Neuronal stem cell (in vitro differentiated cells): ENCODE measurements at regions not wholly inside any gene's neighbourhood (a gene's known extent, or its start where the extent isn't known, plus 50 kb on each side); places are given as distances from the start of the nearest gene placed in this dataset.

Experiments used
- DNase-seq: peaks from one replicate; pipeline ENCODE4 v3.0.0-alpha.2; 2013; ENCODE audit warnings: low spot score
- H2AFZ ChIP-seq: one replicate; pipeline ENCODE4 v1.6.1; 2013; ENCODE audit warnings: mild to moderate bottlenecking, low read length, inconsistent platforms
- H2AK5ac ChIP-seq: 2 replicates; pipeline ENCODE4 v1.6.1; 2013; ENCODE audit warnings: low read depth, mild to moderate bottlenecking, inconsistent platforms, low read length, moderate library complexity, mixed read lengths
- H2BK120ac ChIP-seq: 2 replicates; pipeline ENCODE4 v1.6.1; 2013; ENCODE audit warnings: low read depth, mild to moderate bottlenecking, inconsistent platforms, low read length, moderate library complexity, mixed read lengths
- H2BK12ac ChIP-seq: one replicate; pipeline ENCODE4 v1.6.1; 2013; ENCODE audit warnings: low read length, inconsistent platforms
- H2BK15ac ChIP-seq: 2 replicates; pipeline ENCODE4 v1.6.1; 2013; ENCODE audit warnings: mild to moderate bottlenecking, low read length, inconsistent platforms, mixed read lengths
- H2BK5ac ChIP-seq: one replicate; pipeline ENCODE4 v1.6.1; 2013; ENCODE audit warnings: inconsistent platforms, mild to moderate bottlenecking, low read length, moderate library complexity
- H3K14ac ChIP-seq: one replicate; pipeline ENCODE4 v1.6.1; 2013; ENCODE audit warnings: low read length, inconsistent platforms
- H3K18ac ChIP-seq: 2 replicates; pipeline ENCODE4 v1.6.1; 2013; ENCODE audit warnings: low read length, inconsistent platforms
- H3K23ac ChIP-seq: 2 replicates; pipeline ENCODE4 v1.6.1; 2013; ENCODE audit warnings: low read depth, mild to moderate bottlenecking, mixed read lengths, low read length, inconsistent platforms; ENCODE audit not compliant: poor library complexity
- H3K27ac ChIP-seq: replicated peaks from 3 replicates; pipeline ENCODE4 v1.5.1; 2013; ENCODE audit warnings: low read length, inconsistent platforms
- H3K27me3 ChIP-seq, 3 experiments: 2 replicates each; pipeline ENCODE4 v1.6.1; 2013; ENCODE audit warnings: low read length in 3 of 3, mild to moderate bottlenecking in 2 of 3, inconsistent platforms in 1 of 3, low read depth in 1 of 3, mixed read lengths in 1 of 3, moderate library complexity in 1 of 3; ENCODE audit not compliant: control insufficient read depth in 3 of 3, insufficient read depth in 3 of 3
- H3K36me3 ChIP-seq, 2 donors: replicated peaks in 1 of 2; 2 replicates each; pipeline ENCODE4 v1.6.1; 2013; ENCODE audit warnings: low read length in 2 of 2; ENCODE audit not compliant: control insufficient read depth in 2 of 2, insufficient read depth in 2 of 2
- H3K4ac ChIP-seq: 2 replicates; pipeline ENCODE4 v1.6.1; 2013; ENCODE audit warnings: inconsistent platforms, mild to moderate bottlenecking, low read length, moderate library complexity
- H3K4me1 ChIP-seq, 2 donors: 1 replicate in 1 of 2; 2 replicates in 1 of 2; pipeline ENCODE4 v1.6.1; 2013; ENCODE audit warnings: low read length in 2 of 2, low read depth in 1 of 2; ENCODE audit not compliant: control insufficient read depth in 2 of 2, insufficient read depth in 1 of 2
- H3K4me2 ChIP-seq: one replicate; pipeline ENCODE4 v1.6.1; 2013; ENCODE audit warnings: mild to moderate bottlenecking, low read length, inconsistent platforms; ENCODE audit not compliant: insufficient read depth, poor library complexity, severe bottlenecking
- H3K4me3 ChIP-seq, 2 donors: 2 replicates each; pipeline ENCODE4 v1.5.1; 2013; ENCODE audit warnings: low read length in 2 of 2, mild to moderate bottlenecking in 2 of 2, inconsistent platforms in 1 of 2, moderate library complexity in 1 of 2
- H3K79me1 ChIP-seq: one replicate; pipeline ENCODE4 v1.6.1; 2013; ENCODE audit warnings: low read depth, mild to moderate bottlenecking, inconsistent platforms, low read length, moderate library complexity
- H3K9ac ChIP-seq: one replicate; pipeline ENCODE4 v1.6.1; 2013; ENCODE audit warnings: mild to moderate bottlenecking, low read depth, low read length, inconsistent platforms; ENCODE audit not compliant: poor library complexity
- H3K9me3 ChIP-seq, 2 donors: replicated peaks in 1 of 2; 2 replicates each; pipeline versions ENCODE3 to v1.6.1; 2013; ENCODE audit warnings: low read length in 2 of 2, mild to moderate bottlenecking in 2 of 2, inconsistent platforms in 1 of 2, low read depth in 1 of 2, mixed read lengths in 1 of 2, moderate library complexity in 1 of 2; ENCODE audit not compliant: control insufficient read depth in 2 of 2, insufficient read depth in 1 of 2
- H4K8ac ChIP-seq: one replicate; pipeline ENCODE4 v1.6.1; 2013; ENCODE audit warnings: low read depth, mild to moderate bottlenecking, inconsistent platforms, low read length, moderate library complexity
- H4K91ac ChIP-seq: one replicate; pipeline ENCODE4 v1.6.1; 2013; ENCODE audit warnings: low read length, low read depth, mild to moderate bottlenecking, inconsistent platforms; ENCODE audit not compliant: poor library complexity
- WGBS, 2 donors: extraction: QIAGEN DNeasy Blood & Tissue Kit; methylation state at CpG; one replicate each; pipeline ENCODE4 v1.1.7; 2013; ENCODE audit warnings: missing lambda C conversion rate in 2 of 2, mixed read lengths in 1 of 2; ENCODE audit not compliant: insufficient read length in 2 of 2, insufficient replicate concordance in 1 of 2; ENCODE audit errors: extremely low coverage in 2 of 2; 5-methylcytosine and 5-hydroxymethylcytosine counted together

- Histone ChIP-seq H3K27me3 (no peaks in the 10 kb centered on the region), H3K9me3 (no peaks in the 10 kb centered on the region), H3K23ac (no peak overlapping the region), H2BK15ac (no peak overlapping the region), H2AK5ac (no peak overlapping the region), H3K4ac (no peak overlapping the region), H2AFZ (no peak overlapping the region), H3K36me3 (no peaks in the 10 kb centered on the region), H3K4me1 (peaks cover 0 to 1% of the 10 kb centered on the region in 2 donors), H3K27ac (no peak overlapping the region), H4K91ac (no peak overlapping the region), H3K4me3 (no peak overlapping the region), H3K9ac (no peak overlapping the region), H4K8ac (no peak overlapping the region), H3K14ac (no peak overlapping the region), H2BK120ac (no peak overlapping the region), H2BK5ac (no peak overlapping the region), H3K79me1 (no peaks in the 10 kb centered on the region), H3K18ac (no peak overlapping the region), H2BK12ac (no peak overlapping the region), H3K4me2 (no peak overlapping the region)
- WGBS, 2 donors, result no CpG with 5 or more reads among the region's 4 CpGs
- no peak for DNase-seq
Observed at GRCh38 chr7:86123476-86123875, 520.2 kb upstream of the GRM3 start.

DNA sequence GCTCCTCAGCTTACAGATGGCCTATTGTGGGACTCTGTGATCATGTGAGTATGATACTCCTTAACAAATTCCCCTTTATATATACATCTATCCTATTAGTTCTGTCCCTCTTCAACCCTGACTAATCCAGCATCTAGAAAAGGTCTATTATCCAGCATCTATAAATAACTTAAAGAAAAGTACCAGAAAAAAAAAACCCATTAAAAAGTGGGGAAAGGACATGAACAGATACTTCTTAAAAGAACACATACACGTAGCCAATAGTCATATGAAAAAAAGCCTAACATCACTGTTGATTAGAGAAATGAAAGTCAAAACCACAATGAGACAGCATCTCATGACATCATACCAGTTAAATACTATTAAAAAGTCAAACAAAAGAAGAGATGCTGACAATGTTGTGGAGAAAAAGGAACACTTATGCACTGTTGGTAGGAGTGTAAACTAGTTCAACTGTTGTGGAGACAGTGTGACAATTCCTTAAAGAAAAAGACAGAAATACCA, 549.5 kb upstream of the GRM3 start:
- Histone ChIP-seq H3K79me1 (no peaks in the 10 kb centered on the region), H3K14ac (no peak overlapping the region), H2BK15ac (no peak overlapping the region), H2BK5ac (no peak overlapping the region), H3K4me2 (no peak overlapping the region), H3K4ac (no peak overlapping the region), H2BK120ac (no peak overlapping the region), H2AK5ac (no peak overlapping the region), H4K8ac (no peak overlapping the region), H3K4me1 (no peaks in the 10 kb centered on the region), H3K36me3 (no peaks in the 10 kb centered on the region), H2BK12ac (no peak overlapping the region), H3K18ac (no peak overlapping the region), H3K9ac (no peak overlapping the region), H3K9me3 (no peaks in the 10 kb centered on the region), H2AFZ (no peak overlapping the region), H3K27ac (no peak overlapping the region), H3K27me3 (no peaks in the 10 kb centered on the region), H4K91ac (no peak overlapping the region), H3K4me3 (no peak overlapping the region), H3K23ac (no peak overlapping the region)
- DNase-seq, result no peak
- no CpG with 5 or more reads among the region's 1 CpG for WGBS, 2 donors

DNA sequence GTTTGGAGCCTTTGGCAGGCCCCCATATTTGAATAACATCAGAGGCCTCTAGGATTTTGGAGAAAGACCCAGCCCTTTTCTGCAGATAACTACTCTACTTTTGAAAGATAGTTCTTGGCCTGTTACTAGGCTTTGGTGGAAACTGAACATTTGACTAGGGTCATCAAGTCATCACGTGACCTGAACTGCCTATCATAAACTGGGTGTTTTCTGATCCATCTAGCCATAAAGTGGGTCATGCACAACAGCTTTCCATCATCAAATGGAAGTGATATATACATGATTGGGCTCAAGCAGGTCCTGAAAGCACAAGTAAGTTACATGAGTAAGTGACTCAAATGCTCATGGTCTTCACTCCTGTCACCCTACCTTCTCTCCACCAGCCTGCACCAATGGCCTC, 552.3 kb upstream of the GRM3 start:
- H3K23ac ChIP-seq, result no peak overlapping the region

GRCh38 chr7:86089455-86089854, 554.3 kb upstream of the GRM3 start:
- H4K91ac ChIP-seq, result no peak overlapping the region
- H2AK5ac ChIP-seq, result no peak overlapping the region
- H3K9ac ChIP-seq, result no peak overlapping the region
- H2BK5ac ChIP-seq, result no peak overlapping the region
- no peak overlapping the region for H2AFZ ChIP-seq
- H3K27ac ChIP-seq, result no peak overlapping the region
- no peak overlapping the region for H3K4me2 ChIP-seq
- H4K8ac ChIP-seq, result no peak overlapping the region
- no peak overlapping the region for H3K23ac ChIP-seq
- H3K4me1 ChIP-seq, result no peaks in the 10 kb centered on the region
- no peaks in the 10 kb centered on the region for H3K36me3 ChIP-seq
- DNase-seq, result no peak
- H2BK120ac ChIP-seq, result no peak overlapping the region
- no peak overlapping the region for H2BK12ac ChIP-seq
- no peak overlapping the region for H3K4ac ChIP-seq
- H3K18ac ChIP-seq, result no peak overlapping the region
- H3K9me3 ChIP-seq, result no peaks in the 10 kb centered on the region
- H3K14ac ChIP-seq, result no peak overlapping the region
- H3K79me1 ChIP-seq, result no peaks in the 10 kb centered on the region
- H3K27me3 ChIP-seq, result no peaks in the 10 kb centered on the region
- no peak overlapping the region for H3K4me3 ChIP-seq
- no peak overlapping the region for H2BK15ac ChIP-seq
- WGBS, 2 donors, result no CpG with 5 or more reads among the region's 1 CpG

More for the DNA sequence above, 552.3 kb upstream of the GRM3 start:
- Histone ChIP-seq H3K14ac (no peak overlapping the region), H2AFZ (no peak overlapping the region), H3K18ac (no peak overlapping the region), H2BK5ac (no peak overlapping the region), H3K36me3 (no peaks in the 10 kb centered on the region), H2BK120ac (no peak overlapping the region), H3K4me1 (no peaks in the 10 kb centered on the region), H3K4me2 (no peak overlapping the region), H3K4me3 (no peak overlapping the region), H2BK15ac (no peak overlapping the region), H4K91ac (no peak overlapping the region), H3K27ac (no peak overlapping the region), H4K8ac (no peak overlapping the region), H3K9me3 (no peaks in the 10 kb centered on the region), H3K27me3 (no peaks in the 10 kb centered on the region), H2AK5ac (no peak overlapping the region), H3K79me1 (no peaks in the 10 kb centered on the region), H3K4ac (no peak overlapping the region), H3K9ac (no peak overlapping the region), H2BK12ac (no peak overlapping the region)
- WGBS, 2 donors, result no CpG with 5 or more reads among the region's 1 CpG
- DNase-seq, result no peak
